SU-DHL-6 (cell line): ENCODE measurements at regions not wholly inside any gene's neighbourhood (a gene's known extent, or its start where the extent isn't known, plus 50 kb on each side); places are given as distances from the start of the nearest gene placed in this dataset.

Experiments used
- CTCF ChIP-seq: fragments of 200-600 bp; sonication (generic); IDR thresholded peaks from one replicate; pipeline ENCODE4 v1.5.1; 2017; ENCODE audit warnings: antibody characterized with exemption, mild to moderate bottlenecking, low read length, moderate library complexity; ENCODE audit not compliant: insufficient read depth, poor library complexity, severe bottlenecking
- EZH2phosphoT487 ChIP-seq: fragments of 200-600 bp; sonication (generic), shearing (Covaris generic); conservative IDR thresholded peaks from 2 replicates; pipeline ENCODE4 v1.6.1; 2018; ENCODE audit warnings: mild to moderate bottlenecking, antibody characterized with exemption, low read length, moderate library complexity, mixed read lengths

DNA sequence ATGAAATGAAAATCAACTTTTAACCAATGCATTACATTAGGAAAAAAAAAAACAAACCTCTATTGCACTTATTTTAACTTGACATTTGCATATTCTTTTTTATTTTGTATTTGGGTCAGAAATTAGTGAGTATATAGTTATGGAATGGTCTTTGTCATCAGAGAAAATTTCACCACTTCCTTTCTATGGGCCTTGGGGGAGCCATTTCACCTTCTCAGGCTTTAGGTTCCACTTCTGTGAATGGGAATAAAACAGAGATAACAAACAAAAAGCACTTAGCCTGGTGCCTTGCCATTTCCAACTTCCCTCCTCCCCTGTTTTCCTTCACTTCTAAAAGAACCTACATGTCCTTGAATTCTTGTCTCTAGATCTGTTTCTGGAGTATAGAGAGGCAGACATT, 168.0 kb upstream of the STT3B start:
- no peak for TF ChIP-seq CTCF
- TF ChIP-seq EZH2phosphoT487, result no peak
